ENCODE measurements at regions not wholly inside any gene's neighbourhood (a gene's known extent, or its start where the extent isn't known, plus 50 kb on each side); places are given as distances from the start of the nearest gene placed in this dataset.

DNA sequence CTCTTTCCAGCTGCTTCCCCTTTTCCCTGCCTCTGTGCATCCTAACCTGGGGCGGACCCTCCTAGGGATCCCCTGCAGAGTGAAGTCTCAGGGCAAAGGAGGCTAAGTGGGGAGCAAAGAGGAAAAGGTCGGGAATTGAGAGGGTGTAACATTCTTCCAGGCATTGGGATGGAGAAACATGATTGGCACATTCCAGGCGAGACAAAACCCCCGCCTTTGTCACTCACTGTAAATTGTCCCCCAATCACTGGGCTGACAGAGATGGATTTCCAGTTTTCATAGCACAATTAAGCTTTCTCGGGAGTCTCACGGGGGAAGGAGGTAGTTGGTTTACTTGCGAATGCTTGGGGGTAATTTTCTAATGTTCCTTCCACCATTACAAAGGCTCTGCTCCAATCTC, 74.9 kb downstream of the MIAT start:
- Histone ChIP-seq H3K4me2 (ENCODE audit: low read length) (no peak overlapping the region), H3K27me3 (ENCODE audit: control insufficient read depth, insufficient read depth, low read length) (no peaks in the 10 kb centered on the region), H3K4me1 (ENCODE audit: control insufficient read depth, insufficient read depth, low read length) (no peaks in the 10 kb centered on the region), H3K4me3 (ENCODE audit: low read length) (no peak overlapping the region), H3K9ac (ENCODE audit: low read depth, low read length) (no peak overlapping the region), H3K9me3 (replicated peaks; ENCODE audit: low read length) (no peaks in the 10 kb centered on the region), H3K36me3 (ENCODE audit: insufficient read depth, low read length) (no peaks in the 10 kb centered on the region)

DNA sequence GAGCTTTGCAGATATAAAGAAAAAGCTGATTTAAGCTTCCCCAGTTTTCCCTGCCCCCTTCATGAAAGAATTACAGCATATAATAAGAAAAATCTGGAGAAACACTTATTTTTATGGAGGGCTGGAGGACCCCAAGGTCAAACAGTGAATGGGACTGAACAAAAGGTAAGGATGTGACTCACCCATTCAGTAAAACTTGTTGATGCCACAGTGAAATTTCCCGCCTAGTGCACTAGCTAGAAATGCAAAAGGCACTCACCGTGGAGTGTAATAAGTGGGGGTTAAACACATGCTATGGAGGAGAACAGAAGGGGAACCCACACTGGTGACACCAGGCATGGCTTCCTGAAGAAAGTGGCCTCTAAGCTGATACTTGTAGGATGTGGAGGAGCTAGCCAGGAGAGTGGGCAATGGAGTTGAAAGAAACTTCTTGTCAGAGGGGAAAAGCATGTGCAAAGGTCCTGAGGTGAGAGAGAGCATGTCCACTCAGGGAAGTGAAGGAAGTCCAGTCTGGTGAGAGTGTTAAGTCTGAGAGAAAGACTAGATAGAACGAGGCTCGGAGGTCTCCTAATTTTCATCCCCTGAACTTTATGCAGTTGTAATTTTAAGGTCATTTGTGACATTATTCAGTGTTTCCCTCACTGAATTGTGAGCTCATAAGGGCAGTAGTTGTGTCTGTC, 77.1 kb downstream of the MIAT start:
- no peak overlapping the region for H3K9ac ChIP-seq (ENCODE audit: low read depth, low read length)
- no peaks in the 10 kb centered on the region for H3K9me3 ChIP-seq (replicated peaks; ENCODE audit: low read length)
- no peaks in the 10 kb centered on the region for H3K36me3 ChIP-seq (ENCODE audit: insufficient read depth, low read length)
- H3K4me2 ChIP-seq (ENCODE audit: low read length) = no peak overlapping the region
- no peaks in the 10 kb centered on the region for H3K4me1 ChIP-seq (ENCODE audit: control insufficient read depth, insufficient read depth, low read length)
- no peak overlapping the region for H3K4me3 ChIP-seq (ENCODE audit: low read length)
- no peaks in the 10 kb centered on the region for H3K27me3 ChIP-seq (ENCODE audit: control insufficient read depth, insufficient read depth, low read length)

DNA sequence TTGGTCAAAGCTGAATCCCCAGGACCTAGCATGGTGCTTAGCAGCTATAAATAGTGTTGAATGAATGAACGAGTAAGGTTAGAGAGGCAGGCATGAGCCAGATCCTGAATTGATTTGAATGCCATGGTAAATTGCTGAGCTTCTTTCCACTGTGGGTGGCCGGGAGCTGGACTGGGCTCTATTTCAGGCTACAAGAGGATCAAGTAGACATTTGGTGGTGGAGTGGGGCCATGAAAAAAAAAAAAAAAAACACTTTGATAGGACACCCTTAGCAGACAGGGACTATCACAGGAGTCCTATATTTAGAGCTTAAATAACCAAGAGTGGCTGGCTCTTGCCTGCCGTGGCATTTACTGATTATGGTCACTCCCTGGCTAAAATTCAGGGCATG, 77.6 kb downstream of the MIAT start:
- Histone ChIP-seq H3K9me3 (replicated peaks; ENCODE audit: low read length) (no peaks in the 10 kb centered on the region), H3K27me3 (ENCODE audit: control insufficient read depth, insufficient read depth, low read length) (no peaks in the 10 kb centered on the region), H3K4me1 (ENCODE audit: control insufficient read depth, insufficient read depth, low read length) (no peaks in the 10 kb centered on the region), H3K4me3 (ENCODE audit: low read length) (no peak overlapping the region), H3K36me3 (ENCODE audit: insufficient read depth, low read length) (no peaks in the 10 kb centered on the region), H3K4me2 (ENCODE audit: low read length) (no peak overlapping the region), H3K9ac (ENCODE audit: low read depth, low read length) (no peak overlapping the region)

DNA sequence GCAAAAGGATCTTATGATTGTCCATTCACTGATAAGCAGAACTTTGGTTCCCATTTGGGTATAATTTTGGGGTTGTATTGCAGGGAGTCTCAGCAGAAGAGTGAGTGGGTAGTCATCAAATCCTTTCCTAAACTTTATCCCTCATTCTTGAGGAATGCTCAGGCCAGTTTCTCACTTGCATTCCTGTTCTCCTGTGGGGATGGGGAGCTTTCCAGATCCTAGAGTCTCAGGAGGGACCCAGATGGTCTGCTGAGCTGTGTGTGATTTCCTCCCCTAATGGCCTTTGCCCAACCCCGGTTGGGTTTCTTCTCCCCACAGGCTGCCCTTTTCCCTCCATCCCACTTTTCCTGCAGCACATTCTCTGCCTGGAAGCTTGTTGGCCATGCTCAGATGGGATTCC, 79.9 kb downstream of the MIAT start:
- Histone ChIP-seq H3K4me1 (ENCODE audit: control insufficient read depth, insufficient read depth, low read length) (no peaks in the 10 kb centered on the region), H3K4me2 (ENCODE audit: low read length) (no peak overlapping the region), H3K4me3 (ENCODE audit: low read length) (no peak overlapping the region), H3K27me3 (ENCODE audit: control insufficient read depth, insufficient read depth, low read length) (no peaks in the 10 kb centered on the region), H3K9ac (ENCODE audit: low read depth, low read length) (no peak overlapping the region), H3K36me3 (ENCODE audit: insufficient read depth, low read length) (no peaks in the 10 kb centered on the region), H3K9me3 (replicated peaks; ENCODE audit: low read length) (no peaks in the 10 kb centered on the region)

DNA sequence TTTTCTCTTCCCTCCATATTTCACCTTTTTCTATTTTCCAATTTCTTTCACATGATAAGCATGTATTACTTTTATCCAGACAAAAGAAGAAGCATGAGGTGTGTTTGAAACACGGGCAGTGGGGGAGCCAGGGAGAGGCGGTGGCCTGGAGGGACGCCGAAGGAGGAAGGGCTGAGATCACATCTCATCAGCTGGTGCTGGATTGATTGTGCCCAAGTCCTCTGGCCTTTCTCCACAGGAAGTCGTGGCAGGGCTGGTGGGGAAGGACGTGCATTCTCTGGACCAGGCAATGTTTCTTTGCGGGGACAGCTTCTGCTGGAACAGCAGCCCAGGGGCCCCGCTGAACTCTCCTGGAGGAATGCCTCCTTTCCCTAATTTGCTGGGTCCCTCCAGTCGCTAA, 82.9 kb downstream of the MIAT start:
- Histone ChIP-seq H3K9ac (ENCODE audit: low read depth, low read length) (no peak overlapping the region), H3K4me1 (ENCODE audit: control insufficient read depth, insufficient read depth, low read length) (peaks cover 1% of the 10 kb centered on the region), H3K4me2 (ENCODE audit: low read length) (no peak overlapping the region), H3K9me3 (replicated peaks; ENCODE audit: low read length) (no peaks in the 10 kb centered on the region), H3K27me3 (ENCODE audit: control insufficient read depth, insufficient read depth, low read length) (no peaks in the 10 kb centered on the region), H3K4me3 (ENCODE audit: low read length) (no peak overlapping the region), H3K36me3 (ENCODE audit: insufficient read depth, low read length) (no peaks in the 10 kb centered on the region)

DNA sequence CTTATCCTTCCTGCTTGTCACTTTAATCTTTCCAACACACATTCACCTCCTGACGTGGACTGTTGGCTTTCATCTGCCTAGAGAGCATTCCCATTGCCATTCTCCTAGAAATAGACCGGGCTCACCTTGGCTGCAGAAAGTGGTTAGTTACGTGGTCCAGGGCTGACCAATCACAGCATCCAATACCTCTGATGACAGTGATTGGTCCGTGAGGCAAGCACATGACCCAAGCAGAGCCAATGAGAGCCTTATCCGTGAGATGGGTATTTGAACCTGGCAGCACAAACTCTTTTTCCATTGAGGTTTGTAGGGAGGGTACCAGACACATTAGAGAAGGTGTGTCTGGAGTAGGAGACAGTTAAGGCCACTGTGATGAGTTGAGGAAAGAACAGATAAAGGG, 85.8 kb downstream of the MIAT start:
- H3K9ac ChIP-seq (ENCODE audit: low read depth, low read length) = no peak overlapping the region
- no peak overlapping the region for H3K4me2 ChIP-seq (ENCODE audit: low read length)
- H3K36me3 ChIP-seq (ENCODE audit: insufficient read depth, low read length) = no peaks in the 10 kb centered on the region
- no peaks in the 10 kb centered on the region for H3K9me3 ChIP-seq (replicated peaks; ENCODE audit: low read length)
- no peaks in the 10 kb centered on the region for H3K27me3 ChIP-seq (ENCODE audit: control insufficient read depth, insufficient read depth, low read length)
- peaks cover 6% of the 10 kb centered on the region for H3K4me1 ChIP-seq (ENCODE audit: control insufficient read depth, insufficient read depth, low read length)
- H3K4me3 ChIP-seq (ENCODE audit: low read length) = no peak overlapping the region

DNA sequence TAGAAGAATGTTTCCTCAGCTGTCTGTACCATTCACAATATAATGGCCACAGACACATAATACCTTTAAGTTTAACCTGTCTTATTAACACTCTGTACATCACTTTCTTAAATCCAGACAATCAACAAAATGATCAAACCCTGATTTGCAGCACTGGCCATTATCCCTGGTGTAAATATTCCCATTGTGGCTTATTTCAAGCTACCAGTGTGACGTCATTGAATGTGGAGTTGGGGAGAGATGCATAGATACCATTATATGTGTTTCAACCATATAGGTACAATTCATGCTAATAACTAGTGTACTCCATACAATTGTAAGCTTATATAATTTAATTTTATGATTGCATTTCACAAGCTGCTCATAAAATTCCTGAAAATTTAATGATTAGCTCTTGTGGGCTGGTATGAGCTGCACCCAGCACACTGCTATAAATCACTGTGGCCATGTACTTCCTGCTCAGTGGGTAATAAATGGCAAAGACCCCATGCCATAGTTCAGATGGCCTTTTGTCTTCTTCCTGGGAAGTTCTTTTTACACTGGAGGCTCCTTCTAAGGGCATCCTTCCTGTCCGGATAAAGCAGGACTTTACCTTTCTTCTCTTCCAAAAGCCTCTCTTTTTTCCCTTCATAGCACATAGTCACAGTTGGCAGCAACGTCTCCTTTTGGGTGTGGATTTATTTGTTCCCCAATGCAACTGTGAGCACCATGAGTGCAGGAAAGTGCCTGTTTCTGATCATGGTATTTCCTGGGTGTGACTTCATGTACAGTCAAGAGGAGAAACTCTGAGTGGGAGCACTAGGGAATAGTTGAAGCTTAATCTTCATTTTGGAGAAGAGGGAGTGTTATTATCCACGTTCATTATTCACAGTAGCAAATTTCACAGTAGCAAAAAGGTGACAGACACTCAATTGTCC, 87.8 kb downstream of the MIAT start:
- Histone ChIP-seq H3K36me3 (ENCODE audit: insufficient read depth, low read length) (no peaks in the 10 kb centered on the region), H3K27me3 (ENCODE audit: control insufficient read depth, insufficient read depth, low read length) (no peaks in the 10 kb centered on the region), H3K4me1 (ENCODE audit: control insufficient read depth, insufficient read depth, low read length) (peaks cover 6% of the 10 kb centered on the region), H3K4me3 (ENCODE audit: low read length) (no peak overlapping the region), H3K9ac (ENCODE audit: low read depth, low read length) (no peak overlapping the region), H3K4me2 (ENCODE audit: low read length) (no peak overlapping the region), H3K9me3 (replicated peaks; ENCODE audit: low read length) (no peaks in the 10 kb centered on the region)

DNA sequence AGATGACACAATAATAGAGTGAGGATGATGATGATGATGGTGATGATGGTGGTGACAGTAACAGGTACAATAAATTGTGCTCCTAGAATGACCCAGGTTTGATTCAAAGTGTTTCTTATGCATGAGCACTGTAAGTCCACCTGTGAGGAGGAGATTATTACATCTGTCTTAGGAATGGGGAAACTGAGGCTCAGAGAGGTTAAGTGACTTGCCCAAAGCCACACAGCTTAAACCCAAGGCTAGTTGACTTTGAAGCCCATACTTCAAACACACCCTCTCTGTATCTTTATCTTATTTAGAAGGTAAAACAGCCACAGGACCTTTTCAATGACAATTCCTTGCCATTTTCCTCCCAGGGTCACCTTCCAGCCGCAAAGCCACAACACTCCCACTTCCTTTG, 88.9 kb downstream of the MIAT start:
- Histone ChIP-seq H3K4me3 (ENCODE audit: low read length) (no peak overlapping the region), H3K36me3 (ENCODE audit: insufficient read depth, low read length) (no peaks in the 10 kb centered on the region), H3K9ac (ENCODE audit: low read depth, low read length) (no peak overlapping the region), H3K4me1 (ENCODE audit: control insufficient read depth, insufficient read depth, low read length) (peaks cover 6% of the 10 kb centered on the region), H3K27me3 (ENCODE audit: control insufficient read depth, insufficient read depth, low read length) (no peaks in the 10 kb centered on the region), H3K4me2 (ENCODE audit: low read length) (no peak overlapping the region), H3K9me3 (replicated peaks; ENCODE audit: low read length) (no peaks in the 10 kb centered on the region)

DNA sequence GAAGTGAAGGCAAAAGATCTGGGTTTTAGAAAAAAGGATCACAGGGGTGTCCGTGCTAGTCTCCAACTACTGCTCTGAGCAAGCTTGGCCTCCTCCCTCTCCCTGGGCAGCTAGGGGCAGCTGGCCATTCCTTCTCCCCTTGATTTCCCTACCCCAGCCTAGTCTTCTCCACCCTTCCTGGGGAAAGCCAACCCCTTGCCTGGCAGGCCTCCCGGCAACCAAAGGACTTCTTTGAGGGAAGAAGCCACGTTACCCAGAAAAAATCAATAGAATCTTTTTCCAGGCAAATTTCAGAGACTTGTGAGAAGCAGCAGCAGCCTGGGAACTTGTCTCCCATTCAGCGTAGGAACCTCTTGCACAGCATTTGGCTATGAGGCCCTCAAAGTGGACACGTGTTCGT, 91.5 kb downstream of the MIAT start:
- Histone ChIP-seq H3K9ac (ENCODE audit: low read depth, low read length) (no peak overlapping the region), H3K9me3 (replicated peaks; ENCODE audit: low read length) (no peaks in the 10 kb centered on the region), H3K36me3 (ENCODE audit: insufficient read depth, low read length) (no peaks in the 10 kb centered on the region), H3K4me1 (ENCODE audit: control insufficient read depth, insufficient read depth, low read length) (peaks cover 6% of the 10 kb centered on the region), H3K4me2 (ENCODE audit: low read length) (no peak overlapping the region), H3K27me3 (ENCODE audit: control insufficient read depth, insufficient read depth, low read length) (no peaks in the 10 kb centered on the region), H3K4me3 (ENCODE audit: low read length) (no peak overlapping the region)

DNA sequence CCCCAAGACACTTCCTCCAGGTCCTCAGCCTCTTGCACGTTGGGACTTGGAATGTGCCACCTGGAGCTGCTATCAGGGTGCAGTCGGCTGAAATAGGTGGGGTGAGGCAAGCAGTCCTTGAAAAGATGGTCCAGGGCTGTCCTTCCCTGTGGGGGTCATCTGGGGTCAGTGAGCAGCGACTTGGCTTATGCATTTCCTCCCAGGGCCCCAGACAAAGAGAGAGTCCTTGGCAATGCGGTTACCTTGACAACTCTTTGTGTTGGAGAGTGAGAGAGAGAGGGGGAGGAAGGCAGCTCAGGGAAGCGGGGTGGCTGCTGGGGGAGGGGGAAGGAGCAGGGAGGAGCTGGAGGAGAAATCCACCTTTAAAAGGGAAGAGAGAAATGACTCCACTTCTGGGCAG, 93.8 kb downstream of the MIAT start:
- H3K9ac ChIP-seq (ENCODE audit: low read depth, low read length) = no peak overlapping the region
- no peaks in the 10 kb centered on the region for H3K27me3 ChIP-seq (ENCODE audit: control insufficient read depth, insufficient read depth, low read length)
- H3K9me3 ChIP-seq (replicated peaks; ENCODE audit: low read length) = no peaks in the 10 kb centered on the region
- no peaks in the 10 kb centered on the region for H3K4me1 ChIP-seq (ENCODE audit: control insufficient read depth, insufficient read depth, low read length)
- H3K4me2 ChIP-seq (ENCODE audit: low read length) = no peak overlapping the region
- H3K36me3 ChIP-seq (ENCODE audit: insufficient read depth, low read length) = no peaks in the 10 kb centered on the region
- H3K4me3 ChIP-seq (ENCODE audit: low read length) = no peak overlapping the region

DNA sequence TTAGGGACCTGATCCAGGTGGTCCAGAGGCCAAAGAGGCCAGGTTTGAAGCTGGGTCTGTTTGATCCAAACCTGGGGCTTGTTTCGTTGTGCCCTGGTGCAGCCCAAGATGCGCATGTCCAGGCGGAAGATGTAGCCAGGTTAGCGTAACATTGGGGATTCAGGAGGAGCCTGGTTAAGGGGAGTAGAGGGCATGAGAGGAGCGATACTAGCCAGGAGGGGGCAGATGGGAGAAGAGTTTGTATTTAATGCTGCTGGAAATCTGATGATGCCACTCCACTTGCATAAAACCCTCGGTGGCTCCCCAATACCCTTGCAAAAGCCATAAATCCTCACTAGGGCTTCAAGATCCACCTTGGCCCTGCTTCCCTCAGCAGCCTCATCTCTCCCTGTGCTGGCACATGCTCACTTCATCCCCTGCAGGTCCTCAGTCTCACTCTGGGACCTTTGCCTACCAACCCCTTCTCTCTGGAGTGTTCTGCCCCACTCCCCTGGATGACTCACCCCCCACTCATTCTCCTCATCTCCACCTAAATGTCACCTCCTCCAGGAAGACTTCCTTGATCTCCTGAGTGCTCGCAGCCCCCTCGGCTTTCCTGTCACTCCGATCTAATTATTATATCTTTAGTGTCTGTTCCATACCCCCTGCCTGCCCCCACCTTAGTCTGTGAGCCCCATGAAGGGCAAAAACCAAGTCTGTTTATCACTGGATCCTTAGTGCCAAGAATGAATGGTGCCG, 95.9 kb downstream of the MIAT start:
- H3K36me3 ChIP-seq (ENCODE audit: insufficient read depth, low read length) = no peaks in the 10 kb centered on the region
- H3K9me3 ChIP-seq (replicated peaks; ENCODE audit: low read length) = no peaks in the 10 kb centered on the region
- H3K9ac ChIP-seq (ENCODE audit: low read depth, low read length) = no peak overlapping the region
- H3K4me3 ChIP-seq (ENCODE audit: low read length) = no peak overlapping the region
- no peak overlapping the region for H3K4me2 ChIP-seq (ENCODE audit: low read length)
- no peaks in the 10 kb centered on the region for H3K27me3 ChIP-seq (ENCODE audit: control insufficient read depth, insufficient read depth, low read length)
- H3K4me1 ChIP-seq (ENCODE audit: control insufficient read depth, insufficient read depth, low read length) = no peaks in the 10 kb centered on the region

All from skeletal muscle satellite cell (primary cell).